ENCODE measurements at regions not wholly inside any gene's neighbourhood (a gene's known extent, or its start where the extent isn't known, plus 50 kb on each side); places are given as distances from the start of the nearest gene placed in this dataset.

DNA sequence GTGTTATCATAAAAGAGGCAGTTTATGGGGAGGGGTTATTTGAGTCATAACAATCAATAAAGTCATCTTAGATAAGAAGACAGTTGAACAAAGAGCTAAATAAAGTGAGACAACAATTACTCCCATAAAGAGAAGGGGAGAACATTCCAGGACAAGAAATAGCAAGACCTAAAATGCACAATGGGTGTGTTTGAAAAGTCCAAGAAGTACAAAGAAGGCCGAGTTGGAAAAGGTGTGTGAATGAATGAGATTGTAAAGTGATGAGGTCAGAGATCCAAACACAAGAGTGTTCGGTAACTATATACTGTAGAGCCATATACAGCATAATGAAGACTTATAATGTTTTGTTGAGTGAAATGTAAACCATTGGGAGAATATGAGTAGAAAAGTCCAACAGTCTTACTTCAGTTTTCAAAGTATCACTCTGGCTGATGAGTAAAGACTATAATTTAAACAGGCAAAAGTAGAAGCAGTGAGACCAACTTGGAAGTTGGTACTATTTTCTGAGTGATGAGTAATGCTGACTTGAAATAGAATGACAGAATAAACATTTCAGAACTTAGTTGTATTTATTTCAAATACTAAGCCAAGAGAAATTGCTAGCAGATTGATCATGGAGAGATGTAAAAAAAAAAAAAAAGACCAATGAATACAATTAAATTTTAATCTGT lies 868.7 kb upstream of the CDH9 start:
- Histone ChIP-seq H2BK120ac (ENCODE audit: low read depth, low read length, poor library complexity, severe bottlenecking) (no peak overlapping the region), H2AK5ac (ENCODE audit: insufficient read length, low read length) (no peak overlapping the region), H3K79me1 (ENCODE audit: insufficient read depth, low read depth, low read length, poor library complexity, severe bottlenecking) (no peaks in the 10 kb centered on the region), H4K91ac (ENCODE audit: insufficient read length, low read depth, low read length) (no peak overlapping the region), H3K79me2 (ENCODE audit: insufficient read depth, low read length) (no peaks in the 10 kb centered on the region), H2BK20ac (ENCODE audit: low read depth, low read length, poor library complexity, severe bottlenecking) (no peak overlapping the region), H3K14ac (ENCODE audit: insufficient read depth, low read length) (no peak overlapping the region), H4K8ac (replicated peaks; ENCODE audit: insufficient read length, low read depth, low read length) (no peak overlapping the region), H2BK12ac (ENCODE audit: insufficient read length, low read depth, low read length) (no peak overlapping the region), H3K4me2 (ENCODE audit: insufficient read depth, insufficient read length, low read length) (no peak overlapping the region), H3K9ac (ENCODE audit: extremely low read depth, insufficient read length, low read length) (no peak overlapping the region), H4K20me1 (ENCODE audit: control insufficient read depth, insufficient read depth, insufficient read length) (no peaks in the 10 kb centered on the region), H3K9me3 (ENCODE audit: control insufficient read depth, low read depth, low read length) (no peaks in the 10 kb centered on the region), H3K27me3 (ENCODE audit: insufficient read depth, low read length) (no peaks in the 10 kb centered on the region), H2BK5ac (ENCODE audit: insufficient read length, low read length) (no peak overlapping the region), H3K27ac (ENCODE audit: insufficient read length, low read depth, low read length) (no peak overlapping the region), H3T11ph (ENCODE audit: low read length) (no peak overlapping the region), H3K18ac (ENCODE audit: insufficient read length, low read depth, low read length) (no peak overlapping the region), H3K56ac (ENCODE audit: insufficient read length, low read depth, low read length) (no peak overlapping the region), H4K5ac (ENCODE audit: insufficient read length, low read depth, low read length) (no peak overlapping the region), H2BK15ac (ENCODE audit: low read depth, low read length) (no peak overlapping the region), H2AFZ (ENCODE audit: low read length) (no peak overlapping the region), H3K23me2 (ENCODE audit: insufficient read length, low read depth, low read length, poor library complexity, severe bottlenecking) (no peaks in the 10 kb centered on the region), H3K4me1 (ENCODE audit: insufficient read depth, low read length) (no peaks in the 10 kb centered on the region), H3K23ac (ENCODE audit: insufficient read length, low read depth, low read length) (no peak overlapping the region), H3K4ac (ENCODE audit: low read depth, low read length) (no peak overlapping the region)
- no CpG with 5 or more reads among the region's 2 CpGs for WGBS (ENCODE audit: extremely low coverage, insufficient read length, low lambda C conversion rate)
- no peaks in the 10 kb centered on the region; the same call in 1 of the 2 replicates for H3K27me3 Mint-ChIP-seq (ENCODE audit: low read depth)
- TF ChIP-seq, protein P1, sequence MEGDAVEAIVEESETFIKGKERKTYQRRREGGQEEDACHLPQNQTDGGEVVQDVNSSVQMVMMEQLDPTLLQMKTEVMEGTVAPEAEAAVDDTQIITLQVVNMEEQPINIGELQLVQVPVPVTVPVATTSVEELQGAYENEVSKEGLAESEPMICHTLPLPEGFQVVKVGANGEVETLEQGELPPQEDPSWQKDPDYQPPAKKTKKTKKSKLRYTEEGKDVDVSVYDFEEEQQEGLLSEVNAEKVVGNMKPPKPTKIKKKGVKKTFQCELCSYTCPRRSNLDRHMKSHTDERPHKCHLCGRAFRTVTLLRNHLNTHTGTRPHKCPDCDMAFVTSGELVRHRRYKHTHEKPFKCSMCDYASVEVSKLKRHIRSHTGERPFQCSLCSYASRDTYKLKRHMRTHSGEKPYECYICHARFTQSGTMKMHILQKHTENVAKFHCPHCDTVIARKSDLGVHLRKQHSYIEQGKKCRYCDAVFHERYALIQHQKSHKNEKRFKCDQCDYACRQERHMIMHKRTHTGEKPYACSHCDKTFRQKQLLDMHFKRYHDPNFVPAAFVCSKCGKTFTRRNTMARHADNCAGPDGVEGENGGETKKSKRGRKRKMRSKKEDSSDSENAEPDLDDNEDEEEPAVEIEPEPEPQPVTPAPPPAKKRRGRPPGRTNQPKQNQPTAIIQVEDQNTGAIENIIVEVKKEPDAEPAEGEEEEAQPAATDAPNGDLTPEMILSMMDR (conservative IDR thresholded peaks at IDR 0.05) = no peak
- no peaks in the 10 kb centered on the region for H3K36me3 Mint-ChIP-seq (ENCODE audit: insufficient read depth in 1 of 3, low read depth in 3 of 3)
- no peak overlapping the region for H3K27ac Mint-ChIP-seq
- DNase-seq = no peak
- H3K4me3 Mint-ChIP-seq = no peak overlapping the region
- no peaks in the 10 kb centered on the region; a peak in 1 of 5 replicates for H3K9me3 Mint-ChIP-seq
- H3K4me1 Mint-ChIP-seq = no peaks in the 10 kb centered on the region

Data from H9 (cell line).